SU-DHL-6 (cell line): ENCODE measurements at regions not wholly inside any gene's neighbourhood (a gene's known extent, or its start where the extent isn't known, plus 50 kb on each side); places are given as distances from the start of the nearest gene placed in this dataset.

Experiments
- CTCF ChIP-seq: fragments of 200-600 bp; sonication (generic); IDR thresholded peaks from one replicate; pipeline ENCODE4 v1.5.1; 2017; ENCODE audit warnings: antibody characterized with exemption, mild to moderate bottlenecking, low read length, moderate library complexity; ENCODE audit not compliant: insufficient read depth, poor library complexity, severe bottlenecking
- EZH2phosphoT487 ChIP-seq: fragments of 200-600 bp; sonication (generic), shearing (Covaris generic); conservative IDR thresholded peaks from 2 replicates; pipeline ENCODE4 v1.6.1; 2018; ENCODE audit warnings: mild to moderate bottlenecking, antibody characterized with exemption, low read length, moderate library complexity, mixed read lengths

GRCh38 chr5:106976363-106976762 is 694.4 kb downstream of the EFNA5 start:
- TF ChIP-seq CTCF (no peak), EZH2phosphoT487 (no peak)
